Prostate gland (tissue), 2 donors: ENCODE measurements at regions not wholly inside any gene's neighbourhood (a gene's known extent, or its start where the extent isn't known, plus 50 kb on each side); places are given as distances from the start of the nearest gene placed in this dataset.

Experiments
- CTCF ChIP-seq, 4 experiments: fragments of 200-600 bp in 2 of 4; fragments of 450-650 bp in 2 of 4; sonication (generic) in 2 of 4; IDR thresholded peaks; 1 replicate in 3 of 4; 2 replicates in 1 of 4; pipeline ENCODE4 v1.5.1; 2016 to 2019; ENCODE audit warnings: antibody characterized with exemption in 4 of 4, mild to moderate bottlenecking in 2 of 4, moderate library complexity in 2 of 4
- POLR2A ChIP-seq: fragments of 450-650 bp; IDR thresholded peaks from one replicate; pipeline ENCODE4 v1.6.1; 2016; ENCODE audit warnings: antibody characterized with exemption, mild to moderate bottlenecking

- TF ChIP-seq POLR2A (no peak), CTCF (IDR thresholded peaks at IDR 0.05) (no peak)
These were observed 91.7 kb upstream of the BCAT1 start for GRCh38 chr12:25040593-25040992.
